Kidney (tissue), 13 donors: ENCODE measurements at regions not wholly inside any gene's neighbourhood (a gene's known extent, or its start where the extent isn't known, plus 50 kb on each side); places are given as distances from the start of the nearest gene placed in this dataset.

Source experiments
- DNase-seq, 5 donors: peaks; one replicate each; pipeline ENCODE4 v3.0.0-alpha.2; 2013 to 2020
- FAIRE-seq: peaks from 2 replicates; lab custom pipeline; 2012; peaks lifted over from hg19 to GRCh38; lab: Jason Lieb, UNC
- H3K27ac ChIP-seq, 2 donors: one replicate each; pipeline ENCODE4 v1.7.0; 2013; ENCODE audit warnings: low read depth in 2 of 2, low read length in 2 of 2, inconsistent platforms in 1 of 2
- H3K27me3 ChIP-seq: one replicate; pipeline ENCODE4 v1.7.1; 2013; ENCODE audit warnings: low read length, inconsistent platforms; ENCODE audit not compliant: control insufficient read depth, insufficient read depth
- H3K36me3 ChIP-seq, 3 donors: one replicate each; pipeline versions ENCODE4 v1.7.0 to v1.7.1; 2013; ENCODE audit warnings: low read length in 3 of 3, control low read depth in 1 of 3, inconsistent platforms in 1 of 3; ENCODE audit not compliant: insufficient read depth in 3 of 3, control insufficient read depth in 2 of 3
- H3K4me1 ChIP-seq, 3 donors: one replicate each; pipeline versions ENCODE4 v1.7.0 to v1.7.1; 2013; ENCODE audit warnings: low read length in 3 of 3, inconsistent platforms in 1 of 3, low read depth in 1 of 3; ENCODE audit not compliant: control insufficient read depth in 2 of 3, insufficient read depth in 2 of 3
- H3K4me3 ChIP-seq, 3 donors: one replicate each; pipeline versions ENCODE4 v1.7.0 to v1.8.1; 2013; ENCODE audit warnings: low read length in 3 of 3, control low read depth in 1 of 3, inconsistent platforms in 1 of 3
- H3K9ac ChIP-seq, 3 donors: one replicate each; pipeline versions ENCODE4 v1.7.0 to v1.7.1; 2013; ENCODE audit warnings: low read length in 3 of 3, control low read depth in 1 of 3, inconsistent platforms in 1 of 3
- H3K9me3 ChIP-seq, 3 donors: one replicate each; pipeline versions ENCODE4 v1.7.0 to v1.7.1; 2013; ENCODE audit warnings: low read length in 3 of 3, control low read depth in 1 of 3, inconsistent platforms in 1 of 3; ENCODE audit not compliant: control insufficient read depth in 2 of 3, insufficient read depth in 1 of 3
- CTCF ChIP-seq: IDR thresholded peaks from 3 replicates; pipeline ENCODE4 v1.5.1; 2012; ENCODE audit warnings: mild to moderate bottlenecking, moderate library complexity, borderline replicate concordance; ENCODE audit not compliant: insufficient read depth; ENCODE audit errors: extremely low read depth
- intact Hi-C: fragments of 100-400 bp; cut with DNase I; formaldehyde crosslinking; loops from one replicate; pipeline ENCODE4 v1.11.1; 2022
- donor health status: control.
- donor health status: control.
- donor health status: control.
- donor health status: control.
- donor health status: control.
- donor health status: DM: yes; HTN: yes; CAD: no.
- donor health status: Normal renal cell carcinoma (clear cell type).

- no peak for TF ChIP-seq CTCF
- no peaks in the 10 kb centered on the region for H3K9me3 ChIP-seq
- H3K27ac ChIP-seq = no peak overlapping the region
- H3K27me3 ChIP-seq = peaks cover 2% of the 10 kb centered on the region
- H3K4me1 ChIP-seq = no peaks in the 10 kb centered on the region
- FAIRE-seq (no peak), DNase-seq (peak in 1 of 5 donors; percentile 7)
- no peaks in the 10 kb centered on the region for H3K36me3 ChIP-seq
- intact Hi-C loops = no loop called here
- no peak overlapping the region for H3K4me3 ChIP-seq
- no peak overlapping the region for H3K9ac ChIP-seq
These were observed 61.6 kb upstream of the SNTG2 start for GRCh38 chr2:888906-889566.

DNA sequence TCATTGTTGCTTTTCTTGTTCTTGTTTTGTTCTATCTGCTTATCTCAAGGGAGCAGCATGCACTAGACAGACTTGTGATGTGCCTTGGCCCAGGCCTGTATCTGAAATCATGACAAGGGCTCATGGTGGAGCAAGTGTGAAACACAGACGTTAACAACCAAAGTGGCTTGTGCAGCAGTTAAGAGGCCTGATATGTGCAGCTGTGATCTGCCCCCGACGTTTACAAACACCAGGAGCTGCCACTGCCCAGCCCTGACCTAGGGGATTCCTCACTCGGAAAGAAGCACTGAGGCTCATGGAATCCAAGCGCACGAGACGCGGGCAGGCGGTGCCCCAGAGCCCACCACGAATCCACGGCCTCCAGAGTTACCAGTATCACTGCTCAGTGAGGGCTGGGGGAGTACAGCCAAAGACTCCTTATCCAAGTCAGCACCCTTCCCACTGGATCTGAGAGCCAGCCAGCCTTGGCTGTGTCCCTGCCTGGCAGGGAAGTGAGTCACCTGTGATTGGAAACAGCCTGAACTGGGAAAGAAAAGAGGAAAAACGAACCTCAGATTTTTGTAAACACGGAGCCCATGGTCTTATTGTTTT is 62.3 kb upstream of the SNTG2 start:
- no peak overlapping the region for H3K27ac ChIP-seq
- DNase-seq (no peak), FAIRE-seq (no peak)
- no peak overlapping the region for H3K9ac ChIP-seq
- H3K9me3 ChIP-seq = no peaks in the 10 kb centered on the region
- H3K4me3 ChIP-seq = no peak overlapping the region
- intact Hi-C loops = no loop called here
- H3K27me3 ChIP-seq = peaks cover 8% of the 10 kb centered on the region
- TF ChIP-seq CTCF = no peak
- peaks cover 0 to 2% (median 0%) of the 10 kb centered on the region in 3 donors for H3K4me1 ChIP-seq
- H3K36me3 ChIP-seq = no peaks in the 10 kb centered on the region

- TF ChIP-seq CTCF = no peak
- DNase-seq (peak in 4 of 5 donors; percentile 71 to 85 (median 77)), FAIRE-seq (no peak)
- H3K27ac ChIP-seq = no peak overlapping the region
- H3K4me1 ChIP-seq = peaks cover 0 to 2% (median 0%) of the 10 kb centered on the region in 3 donors
- no peaks in the 10 kb centered on the region for H3K9me3 ChIP-seq
- no peaks in the 10 kb centered on the region for H3K36me3 ChIP-seq
- intact Hi-C loops = no loop called here
- no peak overlapping the region for H3K9ac ChIP-seq
- no peak overlapping the region for H3K4me3 ChIP-seq
- peaks cover 10% of the 10 kb centered on the region for H3K27me3 ChIP-seq
These were observed 63.0 kb upstream of the SNTG2 start for GRCh38 chr2:887639-888038.
